ENCODE measurements at regions not wholly inside any gene's neighbourhood (a gene's known extent, or its start where the extent isn't known, plus 50 kb on each side); places are given as distances from the start of the nearest gene placed in this dataset.

GRCh38 chr7:153402721-153403541 lies 643.4 kb downstream of the ACTR3B start:
- no peak for TF ChIP-seq CTCF (IDR thresholded peaks at IDR 0.05)
- no peak for TF ChIP-seq POLR2AphosphoS5 (IDR thresholded peaks at IDR 0.05)
- TF ChIP-seq POLR2A (IDR thresholded peaks at IDR 0.05), result no peak
- no peak for TF ChIP-seq EP300 (IDR thresholded peaks at IDR 0.05; ENCODE audit: low read depth)
